ENCODE measurements at regions not wholly inside any gene's neighbourhood (a gene's known extent, or its start where the extent isn't known, plus 50 kb on each side); places are given as distances from the start of the nearest gene placed in this dataset.
A peak's percentile ranks its signal among the peaks of the same experiment; 100 is the strongest.

DNA sequence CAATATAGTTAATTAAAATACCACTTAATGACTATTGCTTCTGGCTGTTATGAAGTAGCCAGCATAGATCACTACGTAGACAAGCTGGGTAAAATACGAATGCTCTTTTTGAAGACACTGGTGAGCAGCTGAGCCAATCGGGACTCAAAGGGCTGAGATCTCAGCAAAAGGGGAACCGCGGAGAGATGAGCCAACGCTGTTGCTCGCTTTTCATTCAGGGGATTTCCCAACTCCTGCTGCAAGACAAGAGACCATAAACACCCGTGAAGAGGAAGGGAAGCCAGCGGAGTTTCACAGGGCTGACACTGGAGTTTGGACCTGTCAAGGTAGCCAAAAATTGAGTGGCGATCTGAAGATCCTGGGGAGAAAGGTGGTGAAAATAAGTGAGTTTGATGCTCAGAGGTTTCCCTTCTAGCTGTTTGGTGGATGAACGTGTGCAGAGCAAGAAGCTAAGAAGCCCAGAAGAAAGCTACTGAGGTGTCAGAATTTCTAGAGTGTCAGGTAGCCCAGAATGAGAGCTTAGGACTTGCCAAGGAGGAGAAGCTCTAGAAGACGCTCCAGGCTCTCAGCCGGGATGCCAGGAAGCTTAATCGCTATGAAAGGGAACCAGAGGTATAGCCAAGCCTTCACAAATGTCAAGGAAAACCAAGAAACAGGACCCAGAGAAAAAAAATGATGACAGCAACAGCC, 79.6 kb upstream of the RNU6ATAC start:
- Histone ChIP-seq H4K20me1 (ENCODE audit: insufficient read depth, low read length) (no peaks in the 10 kb centered on the region), H2AFZ (ENCODE audit: low read length) (no peak overlapping the region), H3K4me1 (ENCODE audit: insufficient read depth, low read length, severe bottlenecking) (peaks cover 22% of the 10 kb centered on the region), H3K27me3 (ENCODE audit: insufficient read depth, low read length) (no peaks in the 10 kb centered on the region; the same call in 1 of the 2 replicates), H3K9me3 (ENCODE audit: low read length) (peaks cover 12% of the 10 kb centered on the region), H3K27ac (ENCODE audit: low read depth, low read length, poor library complexity, severe bottlenecking) (peak overlapping the region; percentile 93), H3K79me2 (ENCODE audit: insufficient read depth, low read length) (no peaks in the 10 kb centered on the region), H3F3A (ENCODE audit: insufficient read depth, low read length) (no peaks in the 10 kb centered on the region), H3K4me3 (ENCODE audit: low read depth, low read length, poor library complexity, severe bottlenecking) (peak overlapping the region; percentile 39), H3K9me2 (ENCODE audit: low read depth, low read length) (no peaks in the 10 kb centered on the region), H3K36me3 (ENCODE audit: insufficient read depth, low read length) (no peaks in the 10 kb centered on the region; the same call in 1 of the 2 replicates), H3K9ac (ENCODE audit: low read length) (peak overlapping the region; percentile 60), H3K4me2 (ENCODE audit: low read length) (peak overlapping the region; percentile 69)
- TF ChIP-seq, protein P1, sequence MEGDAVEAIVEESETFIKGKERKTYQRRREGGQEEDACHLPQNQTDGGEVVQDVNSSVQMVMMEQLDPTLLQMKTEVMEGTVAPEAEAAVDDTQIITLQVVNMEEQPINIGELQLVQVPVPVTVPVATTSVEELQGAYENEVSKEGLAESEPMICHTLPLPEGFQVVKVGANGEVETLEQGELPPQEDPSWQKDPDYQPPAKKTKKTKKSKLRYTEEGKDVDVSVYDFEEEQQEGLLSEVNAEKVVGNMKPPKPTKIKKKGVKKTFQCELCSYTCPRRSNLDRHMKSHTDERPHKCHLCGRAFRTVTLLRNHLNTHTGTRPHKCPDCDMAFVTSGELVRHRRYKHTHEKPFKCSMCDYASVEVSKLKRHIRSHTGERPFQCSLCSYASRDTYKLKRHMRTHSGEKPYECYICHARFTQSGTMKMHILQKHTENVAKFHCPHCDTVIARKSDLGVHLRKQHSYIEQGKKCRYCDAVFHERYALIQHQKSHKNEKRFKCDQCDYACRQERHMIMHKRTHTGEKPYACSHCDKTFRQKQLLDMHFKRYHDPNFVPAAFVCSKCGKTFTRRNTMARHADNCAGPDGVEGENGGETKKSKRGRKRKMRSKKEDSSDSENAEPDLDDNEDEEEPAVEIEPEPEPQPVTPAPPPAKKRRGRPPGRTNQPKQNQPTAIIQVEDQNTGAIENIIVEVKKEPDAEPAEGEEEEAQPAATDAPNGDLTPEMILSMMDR (IDR thresholded peaks at IDR 0.05; ENCODE audit: low read length): no peak
- no peak for TF ChIP-seq EZH2 (IDR thresholded peaks at IDR 0.05; ENCODE audit: borderline replicate concordance, low read length)

DNA sequence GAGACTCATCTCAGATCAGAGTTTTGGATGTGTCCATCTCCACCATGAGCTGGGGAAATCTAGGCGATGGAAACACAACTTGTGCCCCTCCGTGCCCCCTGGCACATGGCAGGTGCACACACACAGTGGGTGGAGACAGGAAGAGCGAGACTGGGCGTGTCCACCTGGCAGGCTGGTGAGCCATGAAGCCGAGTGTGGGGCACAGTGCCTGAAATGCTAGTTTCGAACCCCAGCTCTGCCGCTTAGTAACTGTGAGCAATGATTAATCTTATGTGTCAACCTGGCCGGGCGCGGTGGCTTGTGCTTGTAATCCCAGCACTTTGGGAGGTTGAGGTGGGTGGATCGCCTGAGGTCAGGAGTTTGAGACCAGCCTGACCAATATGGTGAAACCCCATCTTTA, 80.8 kb upstream of the RNU6ATAC start:
- Histone ChIP-seq H3K9me3 (ENCODE audit: low read length) (peaks cover 17% of the 10 kb centered on the region), H3K36me3 (ENCODE audit: insufficient read depth, low read length) (no peaks in the 10 kb centered on the region; the same call in 1 of the 2 replicates), H3K4me3 (ENCODE audit: low read depth, low read length, poor library complexity, severe bottlenecking) (peak overlapping the region; percentile 39), H3K27ac (ENCODE audit: low read depth, low read length, poor library complexity, severe bottlenecking) (peak overlapping the region; percentile 93), H3K9me2 (ENCODE audit: low read depth, low read length) (no peaks in the 10 kb centered on the region), H3K9ac (ENCODE audit: low read length) (no peak overlapping the region), H4K20me1 (ENCODE audit: insufficient read depth, low read length) (no peaks in the 10 kb centered on the region), H3K4me1 (ENCODE audit: insufficient read depth, low read length, severe bottlenecking) (peaks cover 22% of the 10 kb centered on the region), H3K79me2 (ENCODE audit: insufficient read depth, low read length) (no peaks in the 10 kb centered on the region), H3K27me3 (ENCODE audit: insufficient read depth, low read length) (no peaks in the 10 kb centered on the region), H3K4me2 (ENCODE audit: low read length) (peak overlapping the region; percentile 69; the same call in 1 of the 2 replicates), H3F3A (ENCODE audit: insufficient read depth, low read length) (no peaks in the 10 kb centered on the region), H2AFZ (ENCODE audit: low read length) (no peak overlapping the region)
- TF ChIP-seq, protein P1 (IDR thresholded peaks at IDR 0.05; ENCODE audit: low read length): no peak
- no peak for TF ChIP-seq EZH2 (IDR thresholded peaks at IDR 0.05; ENCODE audit: borderline replicate concordance, low read length)

DNA sequence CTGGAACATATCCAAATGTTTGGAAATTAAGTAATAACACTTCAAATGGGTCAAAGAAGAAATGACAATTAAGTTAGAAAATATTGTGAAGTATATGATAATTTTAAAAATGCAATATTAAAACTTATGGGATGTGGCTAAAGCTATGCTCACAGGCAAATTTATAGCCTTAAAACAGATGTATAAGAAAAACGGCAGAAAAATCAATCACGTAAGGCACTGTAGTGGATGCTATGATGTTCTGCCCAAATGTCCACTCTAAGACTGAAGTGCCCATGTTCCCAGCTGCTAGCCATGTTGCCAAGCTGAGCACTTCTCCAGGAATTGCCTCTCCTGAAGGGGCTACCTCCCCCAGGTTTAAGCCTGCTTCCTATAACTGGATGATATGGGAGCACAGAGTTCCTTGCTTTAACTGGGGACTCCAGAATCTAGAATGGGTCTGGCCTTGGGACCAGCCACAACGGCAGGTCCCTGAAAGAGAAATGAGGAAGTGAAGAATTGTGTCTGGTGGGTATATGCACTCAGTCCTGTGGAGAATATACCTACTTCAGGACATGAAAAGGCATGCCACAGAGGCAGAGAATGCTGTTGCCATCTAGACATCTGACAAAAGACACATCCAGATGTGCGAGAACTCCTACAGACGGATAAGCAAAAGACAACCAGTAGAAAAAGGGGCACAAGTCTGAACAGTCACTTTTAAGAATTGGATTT, 78.2 kb upstream of the RXRA start:
- Histone ChIP-seq H3K9ac (ENCODE audit: low read length) (no peak overlapping the region), H3K4me1 (ENCODE audit: insufficient read depth, low read length, severe bottlenecking) (peaks cover 34% of the 10 kb centered on the region), H2AFZ (ENCODE audit: low read length) (no peak overlapping the region), H3K4me3 (ENCODE audit: low read depth, low read length, poor library complexity, severe bottlenecking) (no peak overlapping the region), H3K4me2 (ENCODE audit: low read length) (no peak overlapping the region), H3K27me3 (ENCODE audit: insufficient read depth, low read length) (no peaks in the 10 kb centered on the region), H3K27ac (ENCODE audit: low read depth, low read length, poor library complexity, severe bottlenecking) (no peak overlapping the region), H3K36me3 (ENCODE audit: insufficient read depth, low read length) (no peaks in the 10 kb centered on the region; the same call in 1 of the 2 replicates), H3K9me2 (ENCODE audit: low read depth, low read length) (no peaks in the 10 kb centered on the region), H3F3A (ENCODE audit: insufficient read depth, low read length) (no peaks in the 10 kb centered on the region), H3K9me3 (ENCODE audit: low read length) (peaks cover 17% of the 10 kb centered on the region), H4K20me1 (ENCODE audit: insufficient read depth, low read length) (no peaks in the 10 kb centered on the region), H3K79me2 (ENCODE audit: insufficient read depth, low read length) (no peaks in the 10 kb centered on the region)
- no peak for TF ChIP-seq EZH2 (IDR thresholded peaks at IDR 0.05; ENCODE audit: borderline replicate concordance, low read length)
- TF ChIP-seq, protein P1 (IDR thresholded peaks at IDR 0.05; ENCODE audit: low read length): no peak
